Endothelial cell of umbilical vein (primary cell): ENCODE measurements at regions not wholly inside any gene's neighbourhood (a gene's known extent, or its start where the extent isn't known, plus 50 kb on each side); places are given as distances from the start of the nearest gene placed in this dataset.
"Not testable (repeated sequence)": the region's sequence is repeated elsewhere in the genome, so short reads cannot be mapped to it uniquely, and the experiment has no call there.

Source experiments
- BruUV-seq: library from RNA; stranded (reverse); fragments of 400-500 nt; replicated peaks from 2 replicates; lab custom pipeline; 2021; lab: Mats Ljungman, UMichigan
- CTCF ChIA-PET: fragments of 300-600, 350-600 bp; sonication (Branson Sonifier 250); formaldehyde crosslinking; loops from one replicate; lab custom pipeline; 2021; ENCODE audit warnings: antibody characterized with exemption, inconsistent platforms; lab: Charles Lee
- POLR2A ChIA-PET: fragments of 300-600, 350-600 bp; sonication (Branson Sonifier 250); formaldehyde crosslinking; loops from one replicate; lab custom pipeline; 2021; ENCODE audit warnings: antibody characterized with exemption, inconsistent platforms; lab: Charles Lee
- DNase-seq: peaks from one replicate; pipeline ENCODE4 v3.0.0-alpha.2; 2011; ENCODE audit warnings: low read depth, low spot score
- FAIRE-seq: peaks from 2 replicates; lab custom pipeline; 2011; peaks lifted over from hg19 to GRCh38; lab: Jason Lieb, UNC
- H2AFZ ChIP-seq: 2 replicates; pipeline ENCODE4 v1.6.0; 2012; ENCODE audit warnings: low read depth, low read length, control low read depth, inconsistent platforms
- H3K27ac ChIP-seq: 2 replicates; pipeline ENCODE4 v1.5.1; 2011; ENCODE audit warnings: low read depth, mild to moderate bottlenecking, control low read depth, low read length, moderate library complexity; ENCODE audit not compliant: insufficient read depth
- H3K27me3 ChIP-seq, 2 experiments: 2 replicates each; pipeline versions ENCODE4 v1.6.0 to v1.6.1; 2011; ENCODE audit warnings: low read length in 2 of 2, mixed read lengths in 1 of 2; ENCODE audit not compliant: control insufficient read depth in 2 of 2, insufficient read depth in 2 of 2
- H3K36me3 ChIP-seq, 2 experiments: 2 replicates in 1 of 2; 3 replicates in 1 of 2; pipeline ENCODE4 v1.5.1; 2011; ENCODE audit warnings: low read length in 2 of 2, mild to moderate bottlenecking in 1 of 2, moderate library complexity in 1 of 2; ENCODE audit not compliant: control insufficient read depth in 2 of 2, insufficient read depth in 2 of 2; ENCODE audit errors: extremely low read depth in 1 of 2
- H3K4me1 ChIP-seq: 3 replicates; pipeline ENCODE4 v1.5.1; 2011; ENCODE audit warnings: mild to moderate bottlenecking, low read length; ENCODE audit not compliant: control insufficient read depth, insufficient read depth; ENCODE audit errors: extremely low read depth
- H3K4me2 ChIP-seq: 2 replicates; pipeline ENCODE4 v1.6.1; 2011; ENCODE audit warnings: low read length, control low read depth, mixed read lengths; ENCODE audit not compliant: insufficient read depth
- H3K4me3 ChIP-seq, 3 experiments: fragments of 200-600 bp in 1 of 3; sonication (generic), shearing (Covaris generic) in 1 of 3; replicated peaks in 1 of 3; 2 replicates each; pipeline ENCODE4 v1.5.1; 2011 to 2016; ENCODE audit warnings: control low read depth in 3 of 3, low read length in 3 of 3, mild to moderate bottlenecking in 2 of 3, inconsistent platforms in 1 of 3, low read depth in 1 of 3, moderate library complexity in 1 of 3; ENCODE audit not compliant: insufficient read depth in 1 of 3
- H3K79me2 ChIP-seq: 2 replicates; pipeline ENCODE4 v1.6.0; 2012; ENCODE audit warnings: low read length, inconsistent platforms; ENCODE audit not compliant: control insufficient read depth, insufficient read depth
- H3K9ac ChIP-seq: replicated peaks from 2 replicates; pipeline ENCODE3; 2011; ENCODE audit warnings: low read length, control low read depth; ENCODE audit not compliant: insufficient read depth; ENCODE audit errors: extremely low read depth
- H3K9me1 ChIP-seq: replicated peaks from 3 replicates; pipeline ENCODE4 v1.6.0; 2011; ENCODE audit warnings: mild to moderate bottlenecking, low read length; ENCODE audit not compliant: control insufficient read depth, insufficient read depth; ENCODE audit errors: extremely low read depth
- H3K9me3 ChIP-seq: replicated peaks from 2 replicates; pipeline ENCODE4 v1.5.1; 2012; ENCODE audit warnings: low read length, inconsistent platforms; ENCODE audit not compliant: control insufficient read depth, insufficient read depth
- H4K20me1 ChIP-seq: replicated peaks from 2 replicates; pipeline ENCODE3; 2011; ENCODE audit warnings: mild to moderate bottlenecking, low read length; ENCODE audit not compliant: control insufficient read depth, insufficient read depth; ENCODE audit errors: extremely low read depth
- dilution Hi-C: fragments of 300-500 bp; cut with MboI; formaldehyde crosslinking; loops from one replicate; pipeline ENCODE4 v1.15.0; 2019; ENCODE audit warnings: low sequenced_read_pairs; ENCODE audit not compliant: extremely low pct_ligation_motif_present
- intact Hi-C: fragments of 100-400 bp; cut with micrococcal nuclease; formaldehyde crosslinking; loops from one replicate; pipeline ENCODE4 v1.10.0; 2022

DNA sequence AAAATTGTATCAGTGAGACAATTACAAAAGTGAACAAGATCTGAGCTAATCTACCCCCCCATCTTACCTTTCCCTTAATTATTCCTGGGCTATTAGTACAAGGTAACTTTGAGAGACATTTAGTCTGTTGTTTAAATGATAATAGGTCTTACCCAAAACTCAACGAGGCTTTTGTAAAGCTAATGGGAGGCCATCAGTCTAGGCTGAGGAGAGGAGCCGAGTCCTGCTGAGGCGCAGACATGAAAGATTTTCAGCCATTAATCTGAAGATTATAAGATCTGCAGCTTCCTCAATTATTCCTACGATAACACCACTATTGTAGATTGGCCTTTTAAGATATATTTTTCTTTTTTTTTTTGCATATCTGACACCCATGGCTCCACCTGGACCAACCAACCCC lies 810.5 kb downstream of the PCDH11X start:
- H2AFZ ChIP-seq, H3K79me2 ChIP-seq, intact Hi-C loops, H3K9me3 ChIP-seq, BruUV-seq, CTCF ChIA-PET, H3K27ac ChIP-seq, H3K4me3 ChIP-seq, H3K9ac ChIP-seq, H3K4me2 ChIP-seq, H4K20me1 ChIP-seq, H3K4me1 ChIP-seq, H3K36me3 ChIP-seq, H3K27me3 ChIP-seq, dilution Hi-C loops, DNase-seq, FAIRE-seq, H3K9me1 ChIP-seq, POLR2A ChIA-PET: not testable (repeated sequence)

DNA sequence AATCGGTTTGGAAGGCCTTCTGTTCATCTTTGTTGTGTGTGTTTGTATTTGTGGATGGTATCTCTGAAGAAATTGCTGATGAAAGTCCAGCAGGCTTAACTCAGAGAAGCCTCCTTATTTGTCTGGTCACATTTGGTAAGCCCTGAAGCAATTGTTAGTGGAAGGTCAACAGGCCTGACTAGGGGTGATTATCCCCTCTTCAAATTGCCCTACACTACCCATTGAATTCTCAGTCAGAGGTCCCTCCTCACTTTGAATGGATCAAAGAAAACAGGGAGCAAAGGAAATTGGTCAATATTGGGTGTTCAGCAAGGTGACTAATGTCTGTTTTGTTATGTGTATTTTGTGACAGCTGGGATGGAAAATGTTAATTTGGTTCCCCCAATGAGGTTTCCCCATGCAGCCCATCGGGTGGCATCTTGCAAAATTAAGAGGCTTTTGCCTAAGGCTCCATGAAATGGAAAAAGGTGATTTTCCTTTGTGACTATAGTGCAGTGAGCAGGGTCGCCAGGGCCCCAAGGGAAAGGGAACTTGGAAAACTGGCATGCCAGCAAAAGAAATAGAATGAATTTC lies 811.6 kb downstream of the PCDH11X start:
- intact Hi-C loops, dilution Hi-C loops, H3K4me2 ChIP-seq, H3K27ac ChIP-seq, H3K9ac ChIP-seq, BruUV-seq, H3K27me3 ChIP-seq, H3K79me2 ChIP-seq, FAIRE-seq, H3K4me1 ChIP-seq, H3K4me3 ChIP-seq, H3K9me1 ChIP-seq, CTCF ChIA-PET, H3K36me3 ChIP-seq, H2AFZ ChIP-seq, H3K9me3 ChIP-seq, H4K20me1 ChIP-seq, DNase-seq, POLR2A ChIA-PET: not testable (repeated sequence)

GRCh38 chrX:92611517-92611916 lies 832.3 kb downstream of the PCDH11X start:
- H3K9ac ChIP-seq, H4K20me1 ChIP-seq, intact Hi-C loops, H3K9me1 ChIP-seq, POLR2A ChIA-PET, H3K9me3 ChIP-seq, BruUV-seq, H3K27ac ChIP-seq, FAIRE-seq, H3K79me2 ChIP-seq, H3K27me3 ChIP-seq, DNase-seq, H3K4me1 ChIP-seq, dilution Hi-C loops, CTCF ChIA-PET, H3K36me3 ChIP-seq, H3K4me3 ChIP-seq, H2AFZ ChIP-seq, H3K4me2 ChIP-seq: not testable (repeated sequence)

- FAIRE-seq, CTCF ChIA-PET: not testable (repeated sequence)
These were observed 847.5 kb downstream of the PCDH11X start for GRCh38 chrX:92626699-92627098.

More at GRCh38 chrX:92626699-92627098, 847.5 kb downstream of the PCDH11X start:
- H3K4me3 ChIP-seq, dilution Hi-C loops, BruUV-seq, H3K27ac ChIP-seq, H3K79me2 ChIP-seq, H3K9me3 ChIP-seq, intact Hi-C loops, POLR2A ChIA-PET, H3K9me1 ChIP-seq, H3K36me3 ChIP-seq, H4K20me1 ChIP-seq, H2AFZ ChIP-seq, H3K4me2 ChIP-seq, H3K27me3 ChIP-seq, DNase-seq, H3K4me1 ChIP-seq, H3K9ac ChIP-seq: not testable (repeated sequence)
